IMR-90 (cell line): ENCODE measurements at regions not wholly inside any gene's neighbourhood (a gene's known extent, or its start where the extent isn't known, plus 50 kb on each side); places are given as distances from the start of the nearest gene placed in this dataset.
"Not testable (repeated sequence)": the region's sequence is repeated elsewhere in the genome, so short reads cannot be mapped to it uniquely, and the experiment has no call there.

ENCODE experiments used
- ATAC-seq: fragments of 200-7000 bp; cut with Tn5 transposase; 2 replicates; pipeline ENCODE4 v1.9.1; 2020; ENCODE audit warnings: low read depth, mild to moderate bottlenecking, moderate library complexity
- BruUV-seq: library from RNA; stranded (reverse); fragments of 400-500 nt; replicated peaks from 2 replicates; lab custom pipeline; 2021; lab: Mats Ljungman, UMichigan
- CTCF ChIA-PET: fragments of 300-600 bp; formaldehyde crosslinking; extraction: SDS; loops from one replicate; lab custom pipeline; 2021; ENCODE audit warnings: antibody characterized with exemption; lab: Yijun Ruan, JAX
- POLR2A ChIA-PET: fragments of 300-600 bp; sonication (Branson Sonifier 250); formaldehyde crosslinking; loops from one replicate; lab custom pipeline; 2022; ENCODE audit warnings: antibody characterized with exemption; ENCODE audit not compliant: unreplicated experiment; lab: Charles Lee
- DNase-seq: peaks from one replicate; pipeline ENCODE4 v3.0.0; 2013
- H2AFZ ChIP-seq: replicated peaks from 2 replicates; pipeline ENCODE3; 2013; ENCODE audit warnings: low read length, mild to moderate bottlenecking; ENCODE audit not compliant: poor library complexity
- H2AK5ac ChIP-seq: 2 replicates; pipeline ENCODE4 v1.6.1; 2013; ENCODE audit warnings: low read depth, low read length, inconsistent platforms
- H2AK9ac ChIP-seq: replicated peaks from 2 replicates; pipeline ENCODE3; 2013; ENCODE audit warnings: mild to moderate bottlenecking, low read depth, low read length, moderate library complexity; ENCODE audit not compliant: poor library complexity
- H2BK120ac ChIP-seq: 2 replicates; pipeline ENCODE4 v1.6.1; 2013; ENCODE audit warnings: low read depth, low read length, inconsistent platforms
- H2BK15ac ChIP-seq: 3 replicates; pipeline ENCODE4 v1.6.1; 2013; ENCODE audit warnings: low read depth, low read length, inconsistent platforms
- H2BK20ac ChIP-seq: 2 replicates; pipeline ENCODE4 v1.6.1; 2013; ENCODE audit warnings: low read depth, mild to moderate bottlenecking, inconsistent platforms, low read length, moderate library complexity
- H2BK5ac ChIP-seq: 2 replicates; pipeline ENCODE4 v1.6.1; 2013; ENCODE audit warnings: mild to moderate bottlenecking, low read depth, low read length, inconsistent platforms; ENCODE audit not compliant: poor library complexity, severe bottlenecking
- H3K14ac ChIP-seq: replicated peaks from 2 replicates; pipeline ENCODE4 v1.6.1; 2013; ENCODE audit warnings: low read depth, low read length, inconsistent platforms
- H3K18ac ChIP-seq: 2 replicates; pipeline ENCODE4 v1.6.1; 2013; ENCODE audit warnings: low read depth, low read length, control low read depth
- H3K23ac ChIP-seq: 2 replicates; pipeline ENCODE4 v1.6.1; 2013; ENCODE audit warnings: low read depth, low read length, inconsistent platforms
- H3K27ac ChIP-seq: 2 replicates; pipeline ENCODE4 v1.5.1; 2013; ENCODE audit warnings: mild to moderate bottlenecking, control low read depth, low read length; ENCODE audit not compliant: insufficient read depth
- H3K27me3 ChIP-seq: 2 replicates; pipeline ENCODE4 v1.6.1; 2013; ENCODE audit warnings: low read length; ENCODE audit not compliant: control insufficient read depth, insufficient read depth
- H3K36me3 ChIP-seq: 2 replicates; pipeline ENCODE4 v1.6.1; 2013; ENCODE audit warnings: low read length, mixed read lengths; ENCODE audit not compliant: control insufficient read depth, insufficient read depth
- H3K4ac ChIP-seq: 2 replicates; pipeline ENCODE4 v1.6.1; 2013; ENCODE audit warnings: low read depth, low read length, inconsistent platforms
- H3K4me1 ChIP-seq: 2 replicates; pipeline ENCODE4 v1.6.1; 2013; ENCODE audit warnings: low read length, mixed read lengths; ENCODE audit not compliant: control insufficient read depth, insufficient read depth
- H3K4me2 ChIP-seq: 2 replicates; pipeline ENCODE4 v1.6.1; 2013; ENCODE audit warnings: low read depth, mild to moderate bottlenecking, control low read depth, low read length, moderate library complexity
- H3K4me3 ChIP-seq: 2 replicates; pipeline ENCODE4 v1.5.1; 2013; ENCODE audit warnings: low read depth, mild to moderate bottlenecking, control low read depth, low read length, moderate library complexity; ENCODE audit not compliant: insufficient read depth
- H3K56ac ChIP-seq: 2 replicates; pipeline ENCODE4 v1.6.1; 2013; ENCODE audit warnings: low read length, inconsistent platforms; ENCODE audit not compliant: insufficient read depth; ENCODE audit errors: extremely low read depth
- H3K79me1 ChIP-seq, 2 experiments: 2 replicates each; pipeline ENCODE4 v1.6.1; 2013; ENCODE audit warnings: low read length in 2 of 2, inconsistent platforms in 1 of 2, low read depth in 1 of 2
- H3K9ac ChIP-seq: 2 replicates; pipeline ENCODE4 v1.6.1; 2013; ENCODE audit warnings: low read depth, low read length, control low read depth
- H3K9me1 ChIP-seq: 2 replicates; pipeline ENCODE4 v1.6.1; 2013; ENCODE audit warnings: low read length, inconsistent platforms; ENCODE audit not compliant: insufficient read depth
- H3K9me3 ChIP-seq: 2 replicates; pipeline ENCODE4 v1.6.1; 2013; ENCODE audit warnings: low read length; ENCODE audit not compliant: control insufficient read depth, insufficient read depth
- H4K20me1 ChIP-seq: 2 replicates; pipeline ENCODE4 v1.6.1; 2013; ENCODE audit warnings: low read length, inconsistent platforms; ENCODE audit not compliant: insufficient read depth
- H4K5ac ChIP-seq: 2 replicates; pipeline ENCODE4 v1.6.1; 2013; ENCODE audit warnings: mild to moderate bottlenecking, low read depth, low read length, control low read depth
- H4K8ac ChIP-seq, 2 experiments: 2 replicates each; pipeline ENCODE4 v1.6.1; 2013; ENCODE audit warnings: low read depth in 2 of 2, low read length in 2 of 2, control low read depth in 1 of 2, inconsistent platforms in 1 of 2
- H4K91ac ChIP-seq: 2 replicates; pipeline ENCODE4 v1.6.1; 2013; ENCODE audit warnings: low read depth, low read length, inconsistent platforms; ENCODE audit not compliant: insufficient read depth
- CEBPB ChIP-seq: IDR thresholded peaks from 2 replicates; pipeline ENCODE4 v1.6.1; 2012; ENCODE audit warnings: low read depth, low read length, improper control_type of control experiment
- MAFK ChIP-seq: IDR thresholded peaks from 2 replicates; pipeline ENCODE4 v1.6.1; 2012; ENCODE audit warnings: low read depth, low read length, improper control_type of control experiment
- POLR2A ChIP-seq: IDR thresholded peaks from 2 replicates; pipeline ENCODE4 v1.6.1; 2012; ENCODE audit warnings: mild to moderate bottlenecking, low read depth, low read length
- RAD21 ChIP-seq: IDR thresholded peaks from 2 replicates; pipeline ENCODE4 v1.6.1; 2012; ENCODE audit warnings: low read length, improper control_type of control experiment
- RFX5 ChIP-seq: IDR thresholded peaks from 2 replicates; pipeline ENCODE4 v1.8.0; 2012; ENCODE audit warnings: low read depth, mild to moderate bottlenecking, low read length, moderate library complexity
- SMC3 ChIP-seq: fragments of 150-350 bp; IDR thresholded peaks from 2 replicates; pipeline ENCODE4 v1.6.1; 2016; ENCODE audit warnings: low read depth, mild to moderate bottlenecking, antibody characterized with exemption, low read length, moderate library complexity
- WGBS, 2 experiments: methylation state at CpG; one replicate each; pipeline versions ENCODE4 v1.1.5 to v1.1.7; 2013; ENCODE audit warnings: missing lambda C conversion rate in 2 of 2; ENCODE audit not compliant: insufficient read length in 1 of 2; ENCODE audit errors: extremely low coverage in 2 of 2; 5-methylcytosine and 5-hydroxymethylcytosine counted together
- dilution Hi-C: fragments of 300-500 bp; cut with HindIII; formaldehyde crosslinking; loops from one replicate; pipeline ENCODE4 v1.14.3; 2018; ENCODE audit warnings: low sequenced_read_pairs; ENCODE audit not compliant: unreplicated experiment
- in situ Hi-C: fragments of 300-500 bp; cut with MboI; formaldehyde crosslinking; loops from 3 replicates; pipeline ENCODE4 v1.14.3; 2019; ENCODE audit warnings: low sequenced_read_pairs, inconsistent platforms, mixed read lengths
- intact Hi-C: fragments of 100-400 bp; cut with micrococcal nuclease; formaldehyde crosslinking; loops from 2 replicates; pipeline ENCODE4 v1.10.0; 2022
- TF ChIP-seq, protein P1 (sequence below): fragments of 150-350 bp; IDR thresholded peaks from 2 replicates; pipeline ENCODE4 v1.6.1; 2016; ENCODE audit warnings: low read depth, mild to moderate bottlenecking, low read length, moderate library complexity, borderline replicate concordance
- TF ChIP-seq, protein P2 (sequence below): fragments of 150-350 bp; IDR thresholded peaks from 2 replicates; pipeline ENCODE4 v1.6.1; 2017; ENCODE audit warnings: mild to moderate bottlenecking, antibody characterized with exemption, low read length, low read depth

DNA sequence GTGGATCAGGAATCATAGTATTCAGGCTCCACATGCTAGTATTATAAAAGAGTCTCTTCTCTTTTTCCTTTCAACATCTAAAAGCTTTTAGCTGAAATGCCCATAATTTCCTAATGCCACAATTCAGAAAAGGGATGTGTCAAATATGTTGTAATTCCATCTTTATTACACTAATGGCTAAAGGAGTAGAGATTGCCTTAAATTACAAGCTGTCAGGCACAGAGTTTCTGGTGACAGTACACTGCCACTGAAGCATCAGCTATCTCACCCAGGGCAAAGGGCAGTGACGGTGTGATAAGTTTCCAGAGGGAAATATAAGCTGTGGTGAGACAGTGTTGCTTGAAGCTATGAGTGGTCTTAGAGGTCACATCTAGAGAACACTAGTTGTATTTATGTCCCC lies 581.1 kb downstream of the KCNT2 start:
- TF ChIP-seq, protein P1, sequence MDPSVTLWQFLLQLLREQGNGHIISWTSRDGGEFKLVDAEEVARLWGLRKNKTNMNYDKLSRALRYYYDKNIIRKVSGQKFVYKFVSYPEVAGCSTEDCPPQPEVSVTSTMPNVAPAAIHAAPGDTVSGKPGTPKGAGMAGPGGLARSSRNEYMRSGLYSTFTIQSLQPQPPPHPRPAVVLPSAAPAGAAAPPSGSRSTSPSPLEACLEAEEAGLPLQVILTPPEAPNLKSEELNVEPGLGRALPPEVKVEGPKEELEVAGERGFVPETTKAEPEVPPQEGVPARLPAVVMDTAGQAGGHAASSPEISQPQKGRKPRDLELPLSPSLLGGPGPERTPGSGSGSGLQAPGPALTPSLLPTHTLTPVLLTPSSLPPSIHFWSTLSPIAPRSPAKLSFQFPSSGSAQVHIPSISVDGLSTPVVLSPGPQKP = no peak
- TF ChIP-seq RAD21 = no peak
- no peak for TF ChIP-seq MAFK
- TF ChIP-seq, protein P2, sequence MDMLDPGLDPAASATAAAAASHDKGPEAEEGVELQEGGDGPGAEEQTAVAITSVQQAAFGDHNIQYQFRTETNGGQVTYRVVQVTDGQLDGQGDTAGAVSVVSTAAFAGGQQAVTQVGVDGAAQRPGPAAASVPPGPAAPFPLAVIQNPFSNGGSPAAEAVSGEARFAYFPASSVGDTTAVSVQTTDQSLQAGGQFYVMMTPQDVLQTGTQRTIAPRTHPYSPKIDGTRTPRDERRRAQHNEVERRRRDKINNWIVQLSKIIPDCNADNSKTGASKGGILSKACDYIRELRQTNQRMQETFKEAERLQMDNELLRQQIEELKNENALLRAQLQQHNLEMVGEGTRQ = no peak
- no peak for TF ChIP-seq RFX5
- TF ChIP-seq SMC3 = no peak
- no peak for TF ChIP-seq POLR2A
- no peak for TF ChIP-seq CEBPB
- DNase-seq (no peak), ATAC-seq (no peak)
- dilution Hi-C loops = no loop called here
- POLR2A ChIA-PET = no interaction called here
- H3K18ac ChIP-seq = no peak overlapping the region
- no peak overlapping the region for H4K5ac ChIP-seq
- H3K4me3 ChIP-seq = no peak overlapping the region
- H3K27ac ChIP-seq = no peak overlapping the region
- H2BK20ac ChIP-seq = no peak overlapping the region
- H4K91ac ChIP-seq = no peak overlapping the region
- intact Hi-C loops = no loop called here
- H3K14ac ChIP-seq = no peak overlapping the region
- no peak overlapping the region for H3K4me2 ChIP-seq
- no peak overlapping the region for H3K4ac ChIP-seq
- H3K9me3 ChIP-seq = no peaks in the 10 kb centered on the region
- no peaks in the 10 kb centered on the region for H3K36me3 ChIP-seq
- no TSS peak for BruUV-seq
- H2AK5ac ChIP-seq = no peak overlapping the region
- no peak overlapping the region for H2BK15ac ChIP-seq
- CTCF ChIA-PET = no interaction called here
- H3K79me1 ChIP-seq = no peaks in the 10 kb centered on the region
- in situ Hi-C loops = no loop called here
- H2BK120ac ChIP-seq = no peak overlapping the region
- H3K27me3 ChIP-seq = no peaks in the 10 kb centered on the region
- H3K9ac ChIP-seq = no peak overlapping the region
- H3K9me1 ChIP-seq = no peaks in the 10 kb centered on the region
- H2BK5ac ChIP-seq = no peak overlapping the region
- H2AFZ ChIP-seq = no peak overlapping the region
- no peaks in the 10 kb centered on the region for H3K4me1 ChIP-seq
- no peak overlapping the region for H3K56ac ChIP-seq
- no peak overlapping the region for H3K23ac ChIP-seq
- no peak overlapping the region for H2AK9ac ChIP-seq
- no peaks in the 10 kb centered on the region for H4K20me1 ChIP-seq
- WGBS, 2 experiments = no CpG with 5 or more reads among the region's 1 CpG
- no peak overlapping the region for H4K8ac ChIP-seq

DNA sequence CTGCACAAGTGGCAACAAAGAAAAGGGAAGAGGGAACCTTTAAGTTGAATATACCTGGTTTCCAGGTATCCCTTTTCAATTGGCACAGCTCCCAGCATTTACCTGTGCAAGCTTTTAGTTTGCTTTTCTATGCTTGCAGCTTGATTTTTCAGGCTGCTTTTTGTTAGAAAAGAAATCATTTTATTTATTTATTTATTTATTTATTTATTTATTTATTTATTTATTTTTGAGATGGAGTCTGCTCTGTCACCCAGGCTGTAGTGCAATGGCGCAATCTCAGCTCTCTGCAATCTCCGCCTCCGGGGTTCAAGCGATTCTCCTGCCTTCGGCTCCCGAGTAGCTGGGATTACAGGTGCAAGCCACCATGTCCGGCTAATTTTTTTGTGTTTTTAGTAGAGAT lies 587.1 kb downstream of the KCNT2 start:
- H3K79me1 ChIP-seq, H3K14ac ChIP-seq, H2BK20ac ChIP-seq, H3K9ac ChIP-seq, H2BK120ac ChIP-seq, intact Hi-C loops, POLR2A ChIA-PET, H3K9me3 ChIP-seq, dilution Hi-C loops, DNase-seq, H2AFZ ChIP-seq, H3K18ac ChIP-seq, H3K36me3 ChIP-seq, H4K5ac ChIP-seq, H2AK5ac ChIP-seq, BruUV-seq, H3K4ac ChIP-seq, H3K56ac ChIP-seq, H3K27ac ChIP-seq, H3K27me3 ChIP-seq, in situ Hi-C loops, H4K8ac ChIP-seq, H2BK15ac ChIP-seq, H4K20me1 ChIP-seq, H3K4me3 ChIP-seq, H2AK9ac ChIP-seq, H4K91ac ChIP-seq, H3K4me2 ChIP-seq, H3K23ac ChIP-seq, H3K9me1 ChIP-seq, ATAC-seq, H2BK5ac ChIP-seq, H3K4me1 ChIP-seq: not testable (repeated sequence)
- CTCF ChIA-PET = interaction anchor here (1.3 kb wide), 1 partner anchor 24 kb away, joined by 3 read pairs; no protein-coding TSS in a partner anchor
- no CpG with 5 or more reads among the region's 7 CpGs for WGBS, 2 experiments
